ENCODE measurements at regions not wholly inside any gene's neighbourhood (a gene's known extent, or its start where the extent isn't known, plus 50 kb on each side); places are given as distances from the start of the nearest gene placed in this dataset.

GRCh38 chr1:95384567-95384966, 150.6 kb downstream of the RWDD3 start (continued):
- TF ChIP-seq CHD7 (IDR thresholded peaks at IDR 0.05; ENCODE audit: insufficient replicate concordance, low read length) (no peak), ATF3 (IDR thresholded peaks at IDR 0.05; ENCODE audit: insufficient read depth, low read depth, low read length) (no peak), KDM4A (IDR thresholded peaks at IDR 0.05; ENCODE audit: low read depth, low read length, severe bottlenecking) (no peak), KDM5A (IDR thresholded peaks at IDR 0.05; ENCODE audit: low read length) (no peak), FOSL1 (IDR thresholded peaks at IDR 0.05; ENCODE audit: insufficient read depth, low read depth, low read length) (no peak), RFX5 (IDR thresholded peaks at IDR 0.05; ENCODE audit: borderline replicate concordance, low read depth, low read length) (no peak), JUN (IDR thresholded peaks at IDR 0.05; ENCODE audit: low read depth, low read length) (no peak), SIRT6 (IDR thresholded peaks at IDR 0.05; ENCODE audit: low read length) (no peak), SIN3A (conservative IDR thresholded peaks at IDR 0.05 in 1 of 2, IDR thresholded peaks at IDR 0.05 in 1 of 2; ENCODE audit: low read depth in 1 of 2, low read length in 2 of 2) (peak in 1 of 2 experiments; percentile 72; a peak in 2 of 4 replicates), SUZ12 (IDR thresholded peaks at IDR 0.05; ENCODE audit: low read length) (no peak), TBP (IDR thresholded peaks at IDR 0.05; ENCODE audit: low read depth, low read length) (no peak), POLR2AphosphoS5 (IDR thresholded peaks at IDR 0.05; ENCODE audit: low read depth, low read length) (no peak)

Measured in H1 (cell line).